SU-DHL-6 (cell line): ENCODE measurements at regions not wholly inside any gene's neighbourhood (a gene's known extent, or its start where the extent isn't known, plus 50 kb on each side); places are given as distances from the start of the nearest gene placed in this dataset.

ENCODE experiments used
- H2AFZ ChIP-seq: fragments of 200-600 bp; sonication (generic); 2 replicates; pipeline ENCODE4 v1.6.1; 2014; ENCODE audit warnings: low read depth, mild to moderate bottlenecking, moderate library complexity, mixed read lengths, antibody characterized with exemption, low read length; ENCODE audit not compliant: severe bottlenecking
- H3F3A ChIP-seq: fragments of 200-600 bp; shearing (Covaris generic); 2 replicates; pipeline ENCODE4 v1.6.0; 2016; ENCODE audit warnings: antibody characterized with exemption, mild to moderate bottlenecking; ENCODE audit not compliant: insufficient read depth
- H3K27ac ChIP-seq: fragments of 200-600 bp; sonication (generic); 2 replicates; pipeline ENCODE4 v1.5.1; 2016; ENCODE audit warnings: low read depth, mild to moderate bottlenecking, low read length, moderate library complexity, mixed read lengths
- H3K27me3 ChIP-seq: fragments of 200-600 bp; sonication (generic), shearing (Covaris generic); 2 replicates; pipeline ENCODE4 v1.6.0; 2014; ENCODE audit warnings: mild to moderate bottlenecking, low read length
- H3K36me3 ChIP-seq: fragments of 200-600 bp; sonication (generic); 2 replicates; pipeline ENCODE4 v1.6.1; 2014; ENCODE audit warnings: mild to moderate bottlenecking, low read length, mixed read lengths
- H3K4me2 ChIP-seq: fragments of 300-600, 200-600 bp; shearing (Covaris generic), sonication (generic); 2 replicates; pipeline ENCODE4 v1.6.0; 2014; ENCODE audit warnings: low read length, low read depth, mild to moderate bottlenecking; ENCODE audit not compliant: poor library complexity, severe bottlenecking
- H3K4me3 ChIP-seq: fragments of 200-600 bp; sonication (generic); 2 replicates; pipeline ENCODE4 v1.5.1; 2014; ENCODE audit warnings: antibody characterized with exemption, low read length, mild to moderate bottlenecking, mixed read lengths; ENCODE audit not compliant: insufficient read depth, poor library complexity, severe bottlenecking
- H3K79me2 ChIP-seq: fragments of 200-600 bp; sonication (generic); 2 replicates; pipeline ENCODE4 v1.6.1; 2014; ENCODE audit warnings: mild to moderate bottlenecking, low read length, moderate library complexity; ENCODE audit not compliant: insufficient read depth
- H3K9ac ChIP-seq: fragments of 200-600 bp; sonication (generic); 2 replicates; pipeline ENCODE4 v1.7.0; 2014; ENCODE audit warnings: mild to moderate bottlenecking, low read length
- H3K9me2 ChIP-seq: fragments of 200-600 bp; sonication (generic); replicated peaks from 2 replicates; pipeline ENCODE4 v1.6.1; 2014; ENCODE audit warnings: low read length; ENCODE audit not compliant: insufficient read depth
- H3K9me3 ChIP-seq: fragments of 200-600 bp; sonication (generic); 2 replicates; pipeline ENCODE4 v1.6.1; 2014; ENCODE audit warnings: low read length, mixed read lengths; ENCODE audit not compliant: insufficient read depth
- H4K20me1 ChIP-seq: fragments of 200-600 bp; sonication (generic); 2 replicates; pipeline ENCODE4 v1.6.1; 2014; ENCODE audit warnings: low read depth, mild to moderate bottlenecking, antibody characterized with exemption, low read length, moderate library complexity, mixed read lengths
- EZH2phosphoT487 ChIP-seq: fragments of 200-600 bp; sonication (generic), shearing (Covaris generic); conservative IDR thresholded peaks from 2 replicates; pipeline ENCODE4 v1.6.1; 2018; ENCODE audit warnings: mild to moderate bottlenecking, antibody characterized with exemption, low read length, moderate library complexity, mixed read lengths
- TF ChIP-seq, protein P1 (sequence below): fragments of 200-600 bp; sonication (generic); IDR thresholded peaks from one replicate; pipeline ENCODE4 v1.5.1; 2017; ENCODE audit warnings: antibody characterized with exemption, mild to moderate bottlenecking, low read length, moderate library complexity; ENCODE audit not compliant: insufficient read depth, poor library complexity, severe bottlenecking

DNA sequence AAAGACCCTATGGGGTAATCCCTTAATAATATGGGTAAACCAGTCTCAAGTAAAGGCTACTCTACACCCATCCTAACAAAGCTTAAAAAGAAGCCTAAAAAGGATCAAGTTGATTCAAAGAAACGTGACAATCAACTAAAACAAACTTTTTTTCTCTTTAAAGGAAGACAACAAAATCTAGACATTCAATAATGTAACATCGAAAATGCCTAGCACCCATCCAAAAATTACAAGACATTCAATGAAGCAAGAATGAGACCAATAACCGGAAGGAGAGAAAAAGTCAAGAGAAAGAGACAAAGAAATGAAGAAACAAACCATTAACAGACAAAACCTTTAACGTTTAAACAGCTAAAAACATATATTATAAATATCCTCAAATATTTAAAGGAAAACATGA is 143.8 kb upstream of the VASH1 start:
- TF ChIP-seq, protein P1, sequence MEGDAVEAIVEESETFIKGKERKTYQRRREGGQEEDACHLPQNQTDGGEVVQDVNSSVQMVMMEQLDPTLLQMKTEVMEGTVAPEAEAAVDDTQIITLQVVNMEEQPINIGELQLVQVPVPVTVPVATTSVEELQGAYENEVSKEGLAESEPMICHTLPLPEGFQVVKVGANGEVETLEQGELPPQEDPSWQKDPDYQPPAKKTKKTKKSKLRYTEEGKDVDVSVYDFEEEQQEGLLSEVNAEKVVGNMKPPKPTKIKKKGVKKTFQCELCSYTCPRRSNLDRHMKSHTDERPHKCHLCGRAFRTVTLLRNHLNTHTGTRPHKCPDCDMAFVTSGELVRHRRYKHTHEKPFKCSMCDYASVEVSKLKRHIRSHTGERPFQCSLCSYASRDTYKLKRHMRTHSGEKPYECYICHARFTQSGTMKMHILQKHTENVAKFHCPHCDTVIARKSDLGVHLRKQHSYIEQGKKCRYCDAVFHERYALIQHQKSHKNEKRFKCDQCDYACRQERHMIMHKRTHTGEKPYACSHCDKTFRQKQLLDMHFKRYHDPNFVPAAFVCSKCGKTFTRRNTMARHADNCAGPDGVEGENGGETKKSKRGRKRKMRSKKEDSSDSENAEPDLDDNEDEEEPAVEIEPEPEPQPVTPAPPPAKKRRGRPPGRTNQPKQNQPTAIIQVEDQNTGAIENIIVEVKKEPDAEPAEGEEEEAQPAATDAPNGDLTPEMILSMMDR: no peak
- TF ChIP-seq EZH2phosphoT487: no peak

DNA sequence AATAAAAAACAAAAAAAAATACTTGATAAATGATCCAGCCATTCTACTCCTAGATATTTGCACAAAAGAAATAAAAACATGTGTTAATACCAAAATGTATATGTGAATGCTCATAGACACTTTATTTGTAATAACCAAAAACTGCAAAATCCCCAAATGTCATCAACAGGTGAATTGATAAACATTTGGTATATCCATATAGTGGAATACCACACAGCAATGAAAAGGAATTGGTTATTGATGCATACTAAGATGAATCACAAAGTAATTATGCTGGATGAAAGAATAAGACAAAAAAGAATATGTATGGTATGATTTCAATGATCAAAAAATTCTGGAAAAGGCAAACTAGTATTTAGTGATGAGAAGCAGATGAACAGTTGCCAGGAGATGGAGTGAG is 124.7 kb upstream of the VASH1 start:
- H3K4me2 ChIP-seq: no peak overlapping the region
- no peak overlapping the region for H2AFZ ChIP-seq
- no peaks in the 10 kb centered on the region for H3K9me2 ChIP-seq
- H3K4me3 ChIP-seq: no peak overlapping the region
- H3K36me3 ChIP-seq: no peaks in the 10 kb centered on the region
- H3K9me3 ChIP-seq: no peaks in the 10 kb centered on the region
- TF ChIP-seq, protein P1: no peak
- no peak for TF ChIP-seq EZH2phosphoT487
- H3K9ac ChIP-seq: no peak overlapping the region
- H3K27me3 ChIP-seq: no peaks in the 10 kb centered on the region
- no peak overlapping the region for H3K27ac ChIP-seq
- no peaks in the 10 kb centered on the region for H4K20me1 ChIP-seq
- H3K79me2 ChIP-seq: no peaks in the 10 kb centered on the region
- H3F3A ChIP-seq: no peaks in the 10 kb centered on the region

More for the DNA sequence above, 143.8 kb upstream of the VASH1 start:
- Histone ChIP-seq H3K79me2 (no peaks in the 10 kb centered on the region), H3K9ac (no peak overlapping the region), H2AFZ (no peak overlapping the region), H3F3A (no peaks in the 10 kb centered on the region), H3K36me3 (no peaks in the 10 kb centered on the region), H3K27me3 (no peaks in the 10 kb centered on the region), H3K4me2 (no peak overlapping the region), H3K4me3 (no peak overlapping the region), H4K20me1 (no peaks in the 10 kb centered on the region), H3K27ac (no peak overlapping the region), H3K9me3 (0 out of 2 replicates have a peak, but pooled peaks cover 4% of the 10 kb centered on the region), H3K9me2 (no peaks in the 10 kb centered on the region)

DNA sequence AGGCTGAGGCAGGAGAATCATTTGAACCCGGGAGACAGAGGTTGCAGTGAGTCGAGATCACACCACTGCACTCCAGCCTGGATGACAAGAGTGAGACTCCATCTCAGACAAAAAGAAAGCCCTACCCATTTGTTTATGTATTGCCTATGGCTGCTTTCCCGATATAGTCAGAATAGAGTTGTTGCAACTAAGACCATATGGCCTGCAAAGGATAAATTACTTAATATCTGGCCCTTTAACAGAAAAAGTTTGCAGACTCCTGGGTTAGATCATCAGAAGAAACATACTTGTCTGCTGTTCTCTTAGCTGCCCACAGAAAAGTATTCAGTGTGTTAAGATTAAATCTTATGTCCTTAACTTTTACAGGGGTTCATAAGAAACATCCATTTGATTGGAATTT is 122.4 kb upstream of the VASH1 start:
- Histone ChIP-seq H3K27me3 (no peaks in the 10 kb centered on the region), H3K9ac (no peak overlapping the region), H4K20me1 (no peaks in the 10 kb centered on the region), H3K79me2 (no peaks in the 10 kb centered on the region), H3K36me3 (no peaks in the 10 kb centered on the region), H3K9me2 (no peaks in the 10 kb centered on the region), H3K4me3 (no peak overlapping the region), H3F3A (no peaks in the 10 kb centered on the region), H3K9me3 (no peaks in the 10 kb centered on the region), H2AFZ (no peak overlapping the region), H3K27ac (no peak overlapping the region), H3K4me2 (no peak overlapping the region)
- no peak for TF ChIP-seq EZH2phosphoT487
- TF ChIP-seq, protein P1: no peak
